ENCODE measurements at regions not wholly inside any gene's neighbourhood (a gene's known extent, or its start where the extent isn't known, plus 50 kb on each side); places are given as distances from the start of the nearest gene placed in this dataset.
"Not testable (repeated sequence)": the region's sequence is repeated elsewhere in the genome, so short reads cannot be mapped to it uniquely, and the experiment has no call there.

DNA sequence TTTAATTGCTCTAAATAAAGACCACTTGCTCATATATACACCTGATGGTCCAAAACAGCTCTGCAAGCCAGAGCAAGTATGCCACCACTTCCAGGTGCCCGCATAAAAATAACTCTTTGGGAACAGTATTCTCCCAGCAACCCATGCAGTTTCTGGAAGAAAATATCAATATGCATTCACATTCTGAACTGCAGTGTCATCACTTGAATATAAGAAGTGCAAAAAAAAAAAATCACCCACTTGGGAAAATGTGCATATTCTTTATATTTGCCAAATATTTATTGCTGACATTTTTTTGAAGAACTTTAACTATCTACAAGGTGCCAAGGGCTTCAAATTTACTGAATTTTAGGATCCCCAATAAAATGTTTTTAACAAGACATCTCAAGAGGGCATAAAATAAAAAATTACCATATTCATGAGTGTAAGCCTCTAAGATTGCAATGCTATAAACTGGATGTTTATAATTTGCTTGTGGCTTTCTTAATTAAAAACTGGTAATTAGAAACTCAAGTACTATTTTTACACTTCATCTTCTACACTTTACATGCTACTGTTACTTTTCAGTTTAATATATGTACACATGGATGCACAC, 360.6 kb upstream of the HNRNPA3 start:
- DNase-seq (ENCODE audit: low read depth in 2 of 2), result no peak

DNA sequence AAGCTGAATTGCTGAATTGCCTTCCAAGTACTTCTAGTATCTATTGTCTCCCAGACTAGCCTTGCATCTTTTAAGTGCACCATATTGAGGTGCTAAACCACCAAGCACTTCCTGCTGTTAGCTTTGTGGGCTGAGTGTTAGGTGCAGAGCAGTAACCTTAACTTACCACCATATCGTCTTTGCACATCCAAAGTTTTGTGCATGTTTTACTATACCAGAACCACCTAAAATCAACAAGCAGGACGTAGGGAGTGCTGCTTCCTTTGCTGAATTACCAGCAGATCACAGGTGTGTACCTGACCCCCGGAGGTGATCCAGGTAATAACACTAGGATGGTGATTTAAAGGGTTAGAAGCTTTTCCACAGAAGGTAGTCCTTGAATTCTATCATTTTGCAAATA, 359.9 kb upstream of the HNRNPA3 start:
- DNase-seq (ENCODE audit: low read depth in 2 of 2), result peak; percentile 7 to 9

DNA sequence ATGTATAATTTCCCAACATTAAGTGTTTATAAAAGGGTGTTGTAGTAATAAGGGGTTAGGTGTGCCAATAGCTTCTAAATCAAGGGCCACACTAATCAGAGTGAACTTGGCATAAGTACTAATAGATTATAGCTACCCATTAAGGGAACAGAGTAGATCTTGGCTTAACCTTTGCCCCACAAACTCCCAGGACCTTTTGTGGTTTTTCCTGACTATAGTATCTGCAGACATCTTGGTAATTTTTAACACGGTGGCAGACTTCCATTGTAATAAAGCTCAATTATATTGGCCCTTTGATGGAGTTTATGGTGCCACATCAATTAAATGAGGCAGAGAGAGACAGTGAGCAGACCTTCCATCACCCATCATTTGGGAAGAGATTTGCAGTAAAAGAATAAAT, 358.5 kb upstream of the HNRNPA3 start:
- no peak for DNase-seq (ENCODE audit: low read depth in 2 of 2)

DNA sequence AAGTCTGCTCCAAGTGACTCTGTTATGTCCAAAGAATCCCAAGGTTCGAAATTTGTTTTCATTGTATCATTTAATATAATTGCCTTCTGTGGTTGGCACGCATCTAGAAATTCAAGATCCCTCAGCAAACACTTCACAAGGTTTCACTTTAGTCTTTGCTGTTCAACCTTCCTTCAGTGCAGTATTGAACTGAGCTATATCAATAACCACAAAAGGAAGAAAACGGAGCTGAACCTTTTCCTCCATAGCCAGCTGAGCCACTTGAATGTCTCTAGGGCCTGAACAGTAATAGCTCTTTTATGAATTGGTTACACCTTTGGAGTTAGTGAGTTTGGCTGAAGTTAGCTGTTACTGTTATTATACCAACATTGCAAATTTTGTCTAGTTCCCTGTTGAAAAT, 357.7 kb upstream of the HNRNPA3 start:
- no peak for DNase-seq (ENCODE audit: low read depth in 2 of 2)

DNA sequence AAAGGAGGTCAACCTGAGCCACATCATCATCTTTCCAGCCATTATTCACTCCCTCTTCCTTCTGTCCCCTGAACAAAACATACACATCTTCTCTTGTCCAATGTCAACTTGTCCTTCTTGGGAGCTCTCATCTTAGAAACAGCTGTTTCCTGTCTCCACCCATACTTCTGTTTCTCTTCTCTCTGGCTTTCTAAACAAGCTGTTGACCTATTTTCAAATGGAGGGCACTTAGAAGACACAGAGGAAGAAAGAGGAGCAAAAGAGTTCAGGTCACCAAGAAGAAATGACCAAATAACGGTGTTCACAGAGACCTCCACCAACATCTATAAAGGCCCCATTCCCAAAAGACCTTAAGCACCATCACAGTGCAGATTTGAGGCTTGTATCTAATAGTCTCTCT, 355.9 kb upstream of the HNRNPA3 start:
- no peak for DNase-seq (ENCODE audit: low read depth in 2 of 2)

DNA sequence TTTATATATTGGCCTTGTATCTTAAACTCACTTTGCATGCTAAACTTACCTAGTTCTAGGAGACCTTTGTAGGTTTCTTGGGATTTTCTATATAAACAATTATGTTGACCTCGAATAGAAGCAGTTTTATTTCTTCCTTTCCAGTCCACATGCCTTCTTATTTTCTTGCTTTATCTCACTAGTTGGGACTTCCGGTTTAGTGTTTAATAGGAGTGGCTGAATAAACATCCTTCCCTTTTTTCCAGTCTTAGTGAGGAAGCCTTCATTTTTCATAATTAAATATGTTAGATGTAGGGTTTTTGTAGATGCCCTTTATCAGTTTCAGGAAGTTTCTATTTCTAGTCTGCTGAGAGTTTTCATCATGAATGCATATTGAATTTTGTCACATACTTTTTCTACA, 347.3 kb upstream of the HNRNPA3 start:
- DNase-seq (ENCODE audit: low read depth in 2 of 2), result no peak

DNA sequence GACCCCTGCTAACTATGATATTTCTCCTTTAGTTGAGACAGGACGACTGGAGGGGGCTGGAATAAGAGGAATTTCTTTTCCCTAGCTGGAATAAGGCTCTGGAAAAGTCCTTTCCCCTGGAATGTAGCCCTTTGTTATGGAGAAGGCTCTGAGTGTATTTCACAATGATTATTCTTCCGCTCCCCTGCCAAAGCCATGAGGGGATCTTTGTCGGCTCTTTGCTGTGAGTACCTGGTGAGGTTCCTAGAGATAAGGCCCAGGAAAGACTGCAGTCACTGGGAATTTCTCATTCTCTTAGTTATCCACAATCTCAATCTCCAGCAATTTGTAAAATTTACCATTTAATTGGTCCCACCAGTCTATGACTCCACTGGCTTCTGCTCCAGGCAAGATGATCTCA, 340.2 kb upstream of the HNRNPA3 start:
- no peak for DNase-seq (ENCODE audit: low read depth in 2 of 2)

DNA sequence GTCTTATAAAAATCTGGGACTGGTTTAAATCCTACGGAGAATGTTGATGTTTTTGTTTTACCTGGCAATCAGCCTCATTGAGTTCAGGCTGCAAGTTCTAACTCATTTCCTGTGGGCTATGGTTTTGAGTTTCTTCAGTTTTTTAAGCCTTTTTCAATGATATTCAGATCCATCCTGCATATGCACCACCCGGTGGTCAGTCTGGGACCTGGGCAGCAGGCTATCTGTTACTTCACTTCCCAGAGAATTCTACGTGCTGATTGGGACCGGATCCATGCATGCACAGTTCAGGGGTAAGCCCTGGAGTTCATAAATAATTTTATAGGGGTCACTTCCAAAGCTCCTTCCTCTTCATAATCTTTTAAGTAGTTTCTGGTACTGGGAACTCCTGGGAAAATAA, 339.2 kb upstream of the HNRNPA3 start:
- no peak for DNase-seq (ENCODE audit: low read depth in 2 of 2)

DNA sequence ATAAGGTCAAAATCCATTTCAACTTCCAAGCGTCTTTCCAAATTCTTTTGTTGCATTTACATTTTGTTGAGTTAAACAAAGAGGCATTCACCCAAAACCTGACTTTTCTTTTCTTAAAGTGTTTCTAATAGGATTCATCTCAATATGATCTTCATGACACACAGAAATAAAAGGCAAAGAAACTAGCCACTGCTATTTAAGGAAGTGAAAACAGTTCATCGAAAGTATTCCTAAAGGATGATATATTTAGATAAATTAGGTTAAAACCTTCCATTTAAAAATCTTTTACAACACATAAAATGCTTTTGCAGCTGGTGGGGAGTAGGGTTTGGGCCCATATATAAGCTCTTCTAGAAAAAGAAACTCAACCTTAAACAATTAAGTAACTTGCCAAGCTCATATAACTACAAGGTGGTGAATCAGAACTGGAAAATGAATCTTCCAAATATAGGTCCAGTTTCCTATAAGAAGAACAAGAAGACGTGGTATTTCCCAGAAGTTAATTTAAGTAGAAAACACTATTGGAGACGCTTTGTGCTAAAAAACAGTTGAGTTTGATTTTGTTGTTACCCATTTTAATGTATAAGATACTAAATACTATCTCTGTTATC, 336.0 kb upstream of the HNRNPA3 start:
- no peak for DNase-seq (ENCODE audit: low read depth in 2 of 2)

DNA sequence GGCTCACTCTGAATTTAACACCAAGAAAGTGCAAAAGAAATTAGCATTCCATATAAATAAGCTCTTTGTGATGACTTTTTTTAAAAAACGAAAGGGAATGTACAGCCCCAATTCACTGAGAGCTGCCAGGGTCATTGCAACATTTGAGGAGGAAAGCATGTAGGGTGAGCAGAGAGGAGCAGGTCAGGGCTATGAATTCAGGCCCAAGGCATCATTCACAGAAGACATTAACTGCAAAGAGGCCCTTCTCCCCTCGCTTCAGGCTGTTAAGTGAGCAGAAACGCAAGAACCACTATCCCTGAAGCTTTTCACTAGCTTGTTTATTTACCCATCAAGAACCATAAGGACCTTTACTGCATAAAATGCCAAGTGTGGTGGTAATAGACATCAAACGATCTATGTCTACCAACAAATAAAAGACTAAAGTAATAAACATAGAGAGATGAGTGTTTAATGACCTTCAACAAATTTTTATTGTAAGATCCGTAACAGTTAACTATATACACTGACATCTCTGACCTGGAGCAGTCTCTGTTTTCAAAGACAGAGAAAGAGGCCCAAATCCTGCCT, 333.1 kb upstream of the HNRNPA3 start:
- DNase-seq (ENCODE audit: low read depth in 2 of 2), result no peak

DNA sequence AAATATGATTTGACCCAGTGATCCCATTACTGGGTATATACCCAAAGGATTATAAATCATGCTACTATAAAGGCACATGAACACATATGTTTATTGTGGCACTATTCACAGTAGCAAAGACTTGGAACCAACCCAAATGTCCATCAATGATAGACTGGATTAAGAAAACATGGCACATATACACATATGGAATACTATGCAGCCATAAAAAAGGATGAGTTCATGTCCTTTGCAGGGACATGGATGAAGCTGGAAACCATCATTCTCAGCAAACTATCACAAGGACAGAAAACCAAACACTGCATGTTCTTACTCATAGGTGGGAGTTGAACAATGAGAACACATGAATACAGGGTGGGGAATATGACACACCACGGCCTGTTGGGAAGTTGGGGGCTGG, 330.5 kb upstream of the HNRNPA3 start:
- not testable (repeated sequence) for DNase-seq (ENCODE audit: low read depth in 2 of 2)

DNA sequence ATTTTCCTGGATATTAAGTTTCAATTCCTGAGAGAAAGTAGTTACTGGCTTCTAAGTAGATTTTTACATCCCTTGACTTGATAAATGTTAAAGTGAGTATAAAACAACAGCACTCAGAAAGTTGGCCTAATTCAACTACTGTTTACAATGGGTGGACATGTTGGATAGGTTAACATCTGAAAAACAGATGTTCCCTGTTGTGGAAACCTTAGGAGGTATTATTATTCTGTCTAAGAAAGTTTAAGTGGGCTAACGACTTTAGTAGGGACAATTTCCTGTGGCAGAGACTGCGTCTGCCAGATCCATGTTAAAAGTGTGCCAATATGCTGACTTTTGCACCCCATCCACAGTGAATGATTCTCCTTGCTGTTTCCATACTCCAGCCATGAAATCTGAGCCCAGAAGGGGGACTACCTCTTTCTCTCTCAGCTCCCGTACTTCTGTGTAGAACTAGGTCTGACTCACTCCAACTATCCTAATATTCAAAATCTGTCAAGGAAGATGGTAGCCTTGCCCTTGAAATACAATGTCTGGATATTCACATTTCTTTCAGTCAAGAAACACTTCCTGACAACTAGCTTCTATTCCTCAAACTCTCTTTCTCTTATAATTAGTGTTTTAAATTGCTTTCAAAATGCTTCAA, 327.5 kb upstream of the HNRNPA3 start:
- DNase-seq (ENCODE audit: low read depth in 2 of 2), result no peak

DNA sequence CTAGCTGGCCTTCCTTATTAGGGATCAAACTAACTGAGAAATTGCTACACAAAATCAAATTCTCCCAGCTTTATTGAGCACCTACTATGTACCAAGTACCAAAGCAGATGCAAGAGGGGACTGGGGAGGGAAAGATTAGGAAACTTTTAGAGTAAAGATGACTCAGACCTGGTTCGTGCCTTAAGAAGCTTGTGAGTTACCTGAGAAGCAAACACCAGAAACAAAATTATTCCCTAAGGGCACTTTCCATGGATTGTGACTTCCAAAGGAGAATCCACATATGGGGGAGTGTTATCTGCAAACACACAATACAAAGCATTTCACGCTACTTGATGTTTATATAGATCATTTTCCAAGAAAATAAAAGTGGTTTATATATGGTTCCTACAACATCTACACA, 326.9 kb upstream of the HNRNPA3 start:
- no peak for DNase-seq (ENCODE audit: low read depth in 2 of 2)

DNA sequence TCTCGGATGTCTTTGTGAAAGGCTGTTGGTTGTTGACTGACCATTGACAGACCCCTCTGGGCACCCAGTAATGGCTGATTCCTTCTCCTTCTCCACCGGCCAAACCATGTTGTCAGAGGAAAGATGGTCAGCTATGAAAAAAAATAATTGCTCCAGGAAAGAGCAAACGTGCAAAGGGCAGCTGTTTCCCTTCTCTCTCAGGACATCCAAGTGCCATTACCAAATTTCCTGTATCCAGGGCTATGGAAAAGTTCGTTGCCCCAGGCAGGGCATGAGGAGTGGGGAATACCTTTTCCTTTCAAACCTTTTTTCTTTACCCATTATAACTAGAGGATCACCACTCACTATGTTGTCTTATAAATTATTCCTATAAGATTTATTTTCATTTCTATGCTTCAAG, 321.5 kb upstream of the HNRNPA3 start:
- DNase-seq (ENCODE audit: low read depth in 2 of 2), result no peak

DNA sequence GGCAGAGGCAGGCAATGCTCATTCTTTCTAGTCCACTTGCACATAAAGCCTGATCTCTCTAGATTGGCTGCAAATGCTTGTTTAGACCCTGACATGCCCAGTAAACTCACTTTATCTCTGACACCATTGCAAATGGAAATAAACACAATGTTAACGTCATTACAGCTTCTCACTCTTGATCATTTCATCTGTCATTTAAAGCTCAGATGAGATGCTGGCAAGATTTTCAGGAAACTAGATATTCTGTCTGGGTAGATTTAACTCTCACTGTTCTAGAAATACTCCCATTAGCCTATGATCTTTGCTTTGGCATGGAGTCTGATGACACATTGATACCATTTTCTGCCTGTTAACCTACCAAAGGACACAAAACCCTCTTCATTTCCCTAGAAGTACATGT, 320.7 kb upstream of the HNRNPA3 start:
- no peak for DNase-seq (ENCODE audit: low read depth in 2 of 2)

DNA sequence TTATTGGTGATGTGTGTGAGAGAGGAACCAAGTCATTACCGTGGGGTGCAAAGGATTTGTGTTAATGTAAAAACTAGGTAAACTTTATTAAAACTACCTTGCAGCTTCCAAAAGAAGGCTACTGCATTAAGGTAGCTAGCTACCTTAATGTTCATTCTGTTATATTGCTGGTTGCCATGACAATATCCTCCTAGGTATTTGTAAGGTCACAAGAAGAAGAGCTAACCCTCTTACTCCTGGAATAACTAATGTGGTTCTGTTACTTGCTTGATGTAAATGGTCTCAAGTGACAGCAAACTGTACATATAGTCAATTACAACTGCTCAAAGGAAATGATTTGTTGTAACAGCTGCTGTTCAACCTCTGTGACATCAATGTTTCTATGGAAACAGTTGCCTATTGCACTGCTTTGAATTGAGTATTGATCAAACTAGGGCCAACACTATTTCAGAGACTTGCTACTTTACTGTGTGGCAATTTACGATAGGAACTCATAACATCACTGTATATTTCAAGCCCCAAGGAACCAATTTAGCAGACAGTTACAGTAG, 319.8 kb upstream of the HNRNPA3 start:
- no peak for DNase-seq (ENCODE audit: low read depth in 2 of 2)

DNA sequence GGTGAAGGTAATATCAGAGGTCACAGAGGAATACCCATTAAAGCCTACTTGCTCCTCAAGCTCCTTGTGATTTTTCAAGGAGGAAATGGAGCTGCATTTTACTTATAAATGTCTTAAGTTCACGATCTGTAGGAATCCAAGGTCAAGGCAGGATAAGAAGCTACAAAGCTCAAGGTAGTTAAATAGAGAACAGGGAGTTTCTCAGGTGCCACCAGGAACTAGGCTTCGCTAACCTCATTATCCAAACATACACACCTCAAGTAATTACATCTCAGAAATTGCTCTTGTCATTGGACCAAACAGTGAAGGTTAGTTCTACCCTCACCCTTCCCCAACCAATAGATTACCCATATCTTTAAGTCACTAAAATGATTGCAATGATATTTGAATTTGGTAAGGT, 317.4 kb upstream of the HNRNPA3 start:
- DNase-seq (ENCODE audit: low read depth in 2 of 2), result no peak

DNA sequence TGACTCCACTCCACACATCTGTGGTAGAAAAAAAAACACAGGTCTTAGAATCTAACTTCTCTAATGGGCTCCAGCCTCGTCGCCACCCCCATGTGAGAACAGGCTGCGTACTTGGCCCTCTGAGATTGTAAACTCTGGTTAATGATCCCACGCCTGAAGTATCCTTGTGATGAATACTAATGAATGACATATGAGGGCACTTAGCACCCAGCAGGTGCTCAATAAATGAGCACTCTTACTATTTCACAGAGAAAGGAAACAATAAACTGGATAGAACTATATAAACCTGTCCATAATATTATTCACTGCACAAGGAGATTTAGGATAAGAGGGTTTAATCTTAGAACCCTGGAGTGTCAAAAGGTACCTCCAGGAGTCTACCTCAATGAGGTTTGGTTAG, 310.1 kb upstream of the HNRNPA3 start:
- no peak for DNase-seq (ENCODE audit: low read depth in 2 of 2)

DNA sequence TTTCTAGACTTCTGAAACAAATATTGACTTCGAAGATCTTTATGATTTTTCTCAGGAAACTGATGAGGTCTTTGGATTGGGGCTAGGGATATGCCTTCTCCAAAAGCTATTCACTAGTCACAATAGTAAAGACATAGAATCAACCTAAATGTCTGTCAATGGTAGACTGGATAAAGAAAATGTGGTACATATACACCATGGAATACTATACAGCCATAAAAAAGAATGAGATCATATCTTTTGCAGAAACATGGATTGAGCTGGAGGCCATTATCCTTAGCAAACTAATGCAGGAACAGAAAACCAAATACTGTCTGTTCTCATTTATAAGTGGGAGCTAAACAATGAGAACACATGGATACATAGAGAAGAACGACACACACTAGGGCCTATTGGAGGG, 308.5 kb upstream of the HNRNPA3 start:
- DNase-seq (ENCODE audit: low read depth in 2 of 2), result not testable (repeated sequence)

DNA sequence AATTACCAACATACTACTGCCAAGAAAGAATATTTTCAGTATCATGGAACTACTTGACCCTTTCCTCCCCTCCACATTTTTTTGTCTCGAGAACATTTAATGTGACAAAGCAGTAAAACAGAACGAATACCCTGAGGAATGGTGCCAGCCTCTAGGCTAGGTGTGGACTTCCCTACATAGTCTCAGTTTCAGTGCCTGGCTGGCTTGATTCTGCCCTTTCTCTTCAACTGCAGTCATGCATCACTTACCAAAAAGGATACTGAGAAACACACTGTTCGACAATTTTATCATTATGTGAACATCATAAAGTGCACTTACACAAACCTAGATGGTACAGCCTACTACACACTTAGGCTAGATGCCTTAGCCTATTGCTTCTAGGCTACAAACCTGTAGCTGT, 305.3 kb upstream of the HNRNPA3 start:
- no peak for DNase-seq (ENCODE audit: low read depth in 2 of 2)

DNA sequence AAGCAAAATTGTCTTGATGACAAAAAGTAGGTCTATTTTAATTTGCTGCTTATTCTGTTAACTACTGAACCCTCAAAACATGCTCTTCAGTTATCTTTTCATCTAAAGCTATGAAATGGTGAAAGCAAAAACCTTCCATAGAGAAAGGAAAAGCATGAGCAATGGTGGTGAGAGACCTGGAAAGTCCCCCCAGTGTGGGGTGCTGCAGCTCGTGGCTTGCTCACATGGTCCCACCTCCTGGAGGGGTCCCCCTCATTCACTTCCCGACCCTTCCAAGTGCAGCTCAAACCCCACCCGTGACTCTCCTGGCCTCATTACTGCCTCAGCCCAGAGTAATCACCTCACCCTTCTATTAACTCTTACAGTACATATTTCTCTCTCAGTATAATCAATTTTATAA, 301.8 kb upstream of the HNRNPA3 start:
- DNase-seq (ENCODE audit: low read depth in 2 of 2), result no peak

DNA sequence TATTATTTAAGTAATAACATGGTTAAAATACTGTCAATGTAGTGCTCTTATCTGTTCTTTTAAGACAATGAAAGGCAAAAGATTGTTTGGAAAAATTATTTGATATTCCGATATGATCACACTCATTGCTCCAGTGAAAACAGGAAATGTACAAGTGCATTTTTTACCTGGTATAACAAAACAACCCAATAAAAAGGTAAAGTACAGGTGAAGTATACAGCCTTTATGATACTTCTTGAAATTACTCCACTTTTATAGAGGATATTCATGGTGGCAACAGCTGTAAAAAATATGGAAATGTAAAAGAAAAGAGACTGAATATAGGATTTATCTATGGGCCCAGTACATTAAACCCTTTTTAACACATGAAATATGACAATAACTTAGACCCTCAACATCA, 298.6 kb upstream of the HNRNPA3 start:
- no peak for DNase-seq (ENCODE audit: low read depth in 2 of 2)

DNA sequence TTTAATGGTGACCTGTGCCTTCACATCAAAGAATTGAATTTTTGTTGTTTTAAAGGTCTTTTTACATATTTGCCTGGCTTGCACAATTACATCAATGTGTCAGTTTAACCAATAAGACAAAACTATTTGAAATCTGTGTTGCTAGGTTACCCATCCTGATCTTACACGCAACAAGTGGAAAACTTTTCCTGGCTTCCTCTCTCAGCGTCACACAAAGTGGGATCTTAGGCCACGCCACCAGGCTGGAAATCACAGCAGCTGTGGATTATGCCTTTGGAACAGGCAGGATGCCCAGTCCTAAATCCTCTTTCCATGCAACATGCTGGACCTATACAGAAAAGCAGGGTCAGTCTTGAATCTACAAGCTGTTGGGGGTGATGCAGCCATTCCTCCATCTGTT, 298.2 kb upstream of the HNRNPA3 start:
- no peak for DNase-seq (ENCODE audit: low read depth in 2 of 2)
